Activated CD8-positive, alpha-beta T cell treated with anti-CD3 and anti-CD28 coated beads for 36 hours (primary cell): ENCODE measurements at regions not wholly inside any gene's neighbourhood (a gene's known extent, or its start where the extent isn't known, plus 50 kb on each side); places are given as distances from the start of the nearest gene placed in this dataset.

Experiments
- ATAC-seq: fragments of 200-7000 bp; cut with Tn5 transposase; one replicate; pipeline ENCODE4 v1.10.0; 2021; ENCODE audit warnings: mild to moderate bottlenecking, moderate library complexity
- CTCF ChIA-PET: fragments of 350-600 bp; sonication (Branson Sonifier 250); formaldehyde crosslinking; loops from one replicate; lab custom pipeline; 2021; ENCODE audit warnings: antibody characterized with exemption; lab: Charles Lee
- POLR2A ChIA-PET: fragments of 350-600 bp; sonication (Branson Sonifier 250); formaldehyde crosslinking; loops from one replicate; lab custom pipeline; 2021; ENCODE audit warnings: antibody characterized with exemption; lab: Charles Lee
- DNase-seq: peaks from one replicate; pipeline ENCODE4 v3.0.0-alpha.2; 2020
- H3K27ac Mint-ChIP-seq: one replicate; pipeline ENCODE4 v1.8.0; 2021; ENCODE audit warnings: mild to moderate bottlenecking, mixed read lengths
- H3K27me3 Mint-ChIP-seq: one replicate; pipeline ENCODE4 v1.8.0; 2021; ENCODE audit warnings: mixed read lengths
- H3K36me3 Mint-ChIP-seq: one replicate; pipeline ENCODE4 v1.8.0; 2021; ENCODE audit warnings: low read depth, mixed read lengths
- H3K4me1 Mint-ChIP-seq: one replicate; pipeline ENCODE4 v1.8.0; 2021; ENCODE audit warnings: low read depth, mixed read lengths
- H3K4me3 Mint-ChIP-seq: one replicate; pipeline ENCODE4 v1.8.0; 2021; ENCODE audit warnings: mild to moderate bottlenecking, moderate library complexity, mixed read lengths
- H3K9me3 Mint-ChIP-seq: one replicate; pipeline ENCODE4 v1.8.0; 2021; ENCODE audit warnings: mixed read lengths
- intact Hi-C: fragments of 100-400 bp; cut with micrococcal nuclease; formaldehyde crosslinking; loops from one replicate; pipeline ENCODE4 v1.10.0; 2022
- TF ChIP-seq, protein P1 (sequence below): fragments of 200-600 bp; IDR thresholded peaks from one replicate; pipeline ENCODE4 v1.8.0; 2022; ENCODE audit warnings: antibody characterized with exemption, mild to moderate bottlenecking

DNA sequence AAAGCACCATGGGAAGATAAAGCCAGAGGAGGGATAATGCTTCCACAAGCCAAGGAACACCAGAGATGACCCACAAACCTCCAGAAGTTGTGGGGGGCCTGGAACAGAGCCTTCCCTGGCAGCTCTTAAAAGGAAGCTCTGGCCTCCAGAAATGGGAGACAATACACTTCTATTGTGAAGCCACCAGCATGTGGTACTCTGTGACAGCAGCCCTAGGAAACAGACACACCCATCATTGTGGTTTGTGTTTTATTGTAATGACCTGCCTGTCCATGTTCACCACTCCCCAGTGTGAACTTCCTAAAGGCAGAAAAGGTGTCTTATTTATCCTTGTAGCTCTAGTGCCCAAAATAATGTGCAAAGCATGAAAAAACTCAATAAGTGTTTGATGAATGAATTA, 264.1 kb upstream of the GATB start:
- Mint-ChIP-seq H3K27ac (no peak overlapping the region), H3K4me1 (peaks cover 4% of the 10 kb centered on the region), H3K4me3 (no peak overlapping the region), H3K27me3 (no peaks in the 10 kb centered on the region), H3K36me3 (no peaks in the 10 kb centered on the region), H3K9me3 (no peaks in the 10 kb centered on the region)
- ATAC-seq (no peak), DNase-seq (no peak)
- intact Hi-C loops = no loop called here
- CTCF ChIA-PET = no interaction called here
- POLR2A ChIA-PET = interaction anchor here (1.0 kb wide), 1 partner anchor 14 kb away, joined by 3 read pairs; no protein-coding TSS in a partner anchor
- TF ChIP-seq, protein P1, sequence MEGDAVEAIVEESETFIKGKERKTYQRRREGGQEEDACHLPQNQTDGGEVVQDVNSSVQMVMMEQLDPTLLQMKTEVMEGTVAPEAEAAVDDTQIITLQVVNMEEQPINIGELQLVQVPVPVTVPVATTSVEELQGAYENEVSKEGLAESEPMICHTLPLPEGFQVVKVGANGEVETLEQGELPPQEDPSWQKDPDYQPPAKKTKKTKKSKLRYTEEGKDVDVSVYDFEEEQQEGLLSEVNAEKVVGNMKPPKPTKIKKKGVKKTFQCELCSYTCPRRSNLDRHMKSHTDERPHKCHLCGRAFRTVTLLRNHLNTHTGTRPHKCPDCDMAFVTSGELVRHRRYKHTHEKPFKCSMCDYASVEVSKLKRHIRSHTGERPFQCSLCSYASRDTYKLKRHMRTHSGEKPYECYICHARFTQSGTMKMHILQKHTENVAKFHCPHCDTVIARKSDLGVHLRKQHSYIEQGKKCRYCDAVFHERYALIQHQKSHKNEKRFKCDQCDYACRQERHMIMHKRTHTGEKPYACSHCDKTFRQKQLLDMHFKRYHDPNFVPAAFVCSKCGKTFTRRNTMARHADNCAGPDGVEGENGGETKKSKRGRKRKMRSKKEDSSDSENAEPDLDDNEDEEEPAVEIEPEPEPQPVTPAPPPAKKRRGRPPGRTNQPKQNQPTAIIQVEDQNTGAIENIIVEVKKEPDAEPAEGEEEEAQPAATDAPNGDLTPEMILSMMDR = no peak

DNA sequence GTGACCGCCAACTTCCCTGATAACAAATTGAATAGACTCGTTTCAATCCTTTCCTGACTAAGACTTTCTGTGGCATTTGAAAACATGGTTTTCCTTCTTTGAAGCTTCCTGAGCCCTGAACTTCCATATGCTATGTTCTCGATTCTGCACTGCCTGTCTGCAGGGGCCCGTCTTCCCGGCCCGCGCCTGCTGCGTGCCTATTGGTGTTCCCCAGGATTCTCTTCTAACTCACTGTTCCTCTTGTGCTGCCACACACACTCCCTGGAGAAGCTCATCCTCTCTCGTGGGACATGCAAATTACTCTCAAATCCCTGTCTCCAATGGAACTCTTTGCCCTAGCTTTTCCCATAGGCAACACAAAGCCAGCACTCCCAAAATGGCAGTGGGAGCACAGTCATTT, 262.9 kb upstream of the GATB start:
- H3K27ac Mint-ChIP-seq = no peak overlapping the region
- intact Hi-C loops = no loop called here
- no peak for DNase-seq
- ATAC-seq = no peak
- TF ChIP-seq, protein P1 = no peak
- no peak overlapping the region for H3K4me3 Mint-ChIP-seq
- peaks cover 4% of the 10 kb centered on the region for H3K4me1 Mint-ChIP-seq
- CTCF ChIA-PET = interaction anchor here (0.6 to 1.0 kb wide), 2 partner anchors 64 to 273 kb away, joined by 3 read pairs; no protein-coding TSS in a partner anchor
- H3K9me3 Mint-ChIP-seq = no peaks in the 10 kb centered on the region
- H3K36me3 Mint-ChIP-seq = no peaks in the 10 kb centered on the region
- H3K27me3 Mint-ChIP-seq = no peaks in the 10 kb centered on the region
- POLR2A ChIA-PET = no interaction called here

DNA sequence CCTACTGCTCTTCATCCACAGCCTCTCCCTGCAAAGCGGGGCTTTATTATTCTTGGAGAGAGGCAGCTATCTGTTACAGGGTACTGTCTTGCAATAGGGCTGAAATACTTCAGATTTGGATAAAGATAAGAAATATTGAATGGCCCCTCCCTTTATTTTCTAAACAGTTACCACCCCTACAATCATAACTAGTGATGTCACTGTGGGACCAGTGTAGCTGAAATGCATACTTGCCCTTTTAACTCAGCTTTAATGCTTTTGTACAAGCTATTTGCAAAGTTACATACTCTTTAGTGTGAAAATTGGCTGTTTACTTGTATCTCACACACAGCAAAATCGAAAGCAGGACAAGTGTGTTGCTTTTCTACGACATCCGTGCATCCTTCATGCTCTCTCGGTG, 261.7 kb upstream of the GATB start:
- ChIA-PET POLR2A (interaction anchor here (0.6 kb wide), 1 partner anchor 385 kb away, joined by 3 read pairs; no protein-coding TSS in a partner anchor), CTCF (interaction anchor here (1.0 to 1.3 kb wide), 2 partner anchors 59 to 63 kb away, joined by 3 read pairs; no protein-coding TSS in a partner anchor)
- no peaks in the 10 kb centered on the region for H3K36me3 Mint-ChIP-seq
- ATAC-seq (no peak), DNase-seq (no peak)
- TF ChIP-seq, protein P1 = no peak
- intact Hi-C loops = no loop called here
- H3K27ac Mint-ChIP-seq = no peak overlapping the region
- peaks cover 4% of the 10 kb centered on the region for H3K4me1 Mint-ChIP-seq
- no peak overlapping the region for H3K4me3 Mint-ChIP-seq
- no peaks in the 10 kb centered on the region for H3K27me3 Mint-ChIP-seq
- H3K9me3 Mint-ChIP-seq = no peaks in the 10 kb centered on the region

DNA sequence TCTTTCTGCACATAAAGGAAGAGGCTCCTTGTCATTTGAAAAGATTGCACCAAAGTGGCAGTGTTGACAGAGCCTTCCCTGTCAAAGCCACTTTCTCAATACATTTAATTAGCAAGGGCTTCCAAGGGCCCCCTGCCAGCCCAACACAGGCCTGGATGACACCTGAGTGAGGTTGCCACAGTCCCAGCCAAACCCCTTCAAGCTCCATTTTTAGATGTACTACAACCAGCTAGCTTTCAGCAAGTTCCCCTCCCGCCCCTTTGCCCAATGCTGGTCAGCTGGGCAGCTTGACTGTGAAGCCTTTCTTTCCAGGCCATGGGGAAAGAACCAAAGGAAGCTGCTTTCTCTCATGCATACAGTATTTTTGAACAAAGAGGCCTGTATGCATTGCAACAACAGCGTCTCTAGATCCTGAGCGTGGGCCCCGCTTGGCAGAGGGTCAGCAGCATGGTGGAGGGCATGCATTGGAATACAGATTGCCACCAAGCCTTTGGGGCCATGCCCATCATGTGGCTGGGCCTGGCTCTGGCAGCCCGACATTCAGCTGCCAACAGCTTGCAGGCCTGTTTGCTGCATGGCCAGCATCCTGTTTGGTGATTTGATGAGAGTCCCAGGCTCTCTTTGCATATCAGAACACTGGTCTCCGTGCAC, 261.1 kb upstream of the GATB start:
- peaks cover 4% of the 10 kb centered on the region for H3K4me1 Mint-ChIP-seq
- intact Hi-C loops = no loop called here
- no peak for ATAC-seq
- H3K27me3 Mint-ChIP-seq = no peaks in the 10 kb centered on the region
- H3K4me3 Mint-ChIP-seq = no peak overlapping the region
- TF ChIP-seq, protein P1 = no peak
- CTCF ChIA-PET = interaction anchor here (1.3 kb wide), 1 partner anchor 59 kb away, joined by 3 read pairs; no protein-coding TSS in a partner anchor
- no peaks in the 10 kb centered on the region for H3K9me3 Mint-ChIP-seq
- no peak for DNase-seq
- no peaks in the 10 kb centered on the region for H3K36me3 Mint-ChIP-seq
- POLR2A ChIA-PET = no interaction called here
- H3K27ac Mint-ChIP-seq = no peak overlapping the region

DNA sequence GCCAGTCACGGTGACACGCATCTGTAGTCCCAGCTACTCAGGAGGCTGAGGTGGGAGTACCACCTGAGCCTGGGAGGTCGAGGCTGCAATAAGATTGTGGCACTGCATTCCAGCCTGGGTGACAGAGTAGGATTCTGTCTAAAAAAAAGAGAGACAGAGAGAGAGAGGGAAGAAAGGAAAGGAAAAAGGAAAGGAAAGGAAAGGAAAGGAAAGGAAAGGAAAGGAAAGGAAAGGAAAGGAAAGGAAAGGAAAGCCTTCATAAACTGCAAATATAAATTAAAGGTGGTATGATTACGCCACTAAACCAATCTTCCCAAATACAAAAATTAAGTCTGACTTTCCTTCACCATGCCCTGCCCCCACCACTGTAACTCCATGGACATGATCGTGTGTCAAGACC, 259.3 kb upstream of the GATB start:
- ChIA-PET CTCF (no interaction called here), POLR2A (no interaction called here)
- H3K4me3 Mint-ChIP-seq = no peak overlapping the region
- ATAC-seq = no peak
- TF ChIP-seq, protein P1 = no peak
- no peak for DNase-seq
- H3K27ac Mint-ChIP-seq = no peak overlapping the region
- peaks cover 4% of the 10 kb centered on the region for H3K4me1 Mint-ChIP-seq
- no peaks in the 10 kb centered on the region for H3K27me3 Mint-ChIP-seq
- no peaks in the 10 kb centered on the region for H3K9me3 Mint-ChIP-seq
- no peaks in the 10 kb centered on the region for H3K36me3 Mint-ChIP-seq
- intact Hi-C loops = no loop called here
